HG03442 (cell line): ENCODE measurements at regions not wholly inside any gene's neighbourhood (a gene's known extent, or its start where the extent isn't known, plus 50 kb on each side); places are given as distances from the start of the nearest gene placed in this dataset.
"Not testable (repeated sequence)": the region's sequence is repeated elsewhere in the genome, so short reads cannot be mapped to it uniquely, and the experiment has no call there.

Experiments used
- ATAC-seq: cut with Tn5 transposase; IDR thresholded peaks from one replicate; pipeline ENCODE4 v1.9.1; 2021; ENCODE audit warnings: mild to moderate bottlenecking, moderate library complexity; ENCODE audit not compliant: unreplicated experiment

- ATAC-seq = no peak
Observed at GRCh38 chr20:53801609-53802370, 208.2 kb upstream of the ZNF217 start.

GRCh38 chr20:53800883-53801604 lies 207.4 kb upstream of the ZNF217 start:
- ATAC-seq = no peak

- ATAC-seq = no peak
Observed at GRCh38 chr20:53800418-53800817, 206.8 kb upstream of the ZNF217 start.

- no peak for ATAC-seq
Observed at GRCh38 chr20:53797085-53797484, 203.4 kb upstream of the ZNF217 start.

DNA sequence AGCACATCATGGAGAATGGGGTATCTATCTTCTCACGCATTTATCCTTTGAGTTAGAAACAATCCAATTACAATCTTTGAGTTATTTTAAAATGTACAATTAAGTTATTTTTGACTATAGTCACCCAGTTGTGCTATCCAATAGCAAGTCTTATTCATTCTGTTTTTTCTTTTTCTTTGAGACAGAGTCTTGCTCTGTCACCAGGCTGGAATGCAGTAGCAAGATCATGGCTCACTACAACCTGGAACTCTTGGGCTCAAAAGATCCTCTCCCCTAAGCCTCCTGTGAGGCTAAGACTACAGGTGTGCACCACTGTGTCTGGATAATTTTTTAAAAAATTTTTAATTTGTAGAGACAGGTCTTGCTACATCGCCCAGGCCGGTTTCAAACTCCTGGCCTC lies 201.5 kb upstream of the ZNF217 start:
- no peak for ATAC-seq

DNA sequence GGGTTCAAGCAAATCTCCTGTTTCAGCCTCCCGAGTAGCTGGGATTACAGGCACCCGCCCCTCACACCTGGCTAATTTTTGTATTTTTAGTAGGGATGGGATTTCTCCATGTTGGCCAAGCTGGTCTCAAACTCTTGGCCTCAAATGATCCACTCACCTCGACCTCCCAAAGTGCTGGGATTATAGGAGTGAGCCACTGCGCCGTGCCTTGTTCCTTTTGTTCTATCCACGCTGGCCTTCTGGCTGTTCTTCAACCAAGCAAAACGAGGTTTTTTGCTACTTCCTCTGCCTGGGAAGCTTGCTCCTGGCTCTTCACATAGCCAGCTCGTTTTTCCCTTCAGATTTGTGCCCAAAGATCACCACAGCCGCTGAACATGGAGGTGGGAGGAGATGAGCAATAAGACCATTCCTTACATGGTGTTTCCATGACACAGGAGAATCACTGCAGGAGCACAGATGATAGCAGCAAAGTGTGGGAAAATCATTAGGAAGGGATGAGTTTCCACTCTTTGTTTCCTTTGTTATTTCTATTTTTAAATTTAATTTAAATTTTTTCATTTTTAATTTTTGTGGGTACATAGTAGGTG lies 201.0 kb upstream of the ZNF217 start:
- ATAC-seq = no peak

- ATAC-seq = no peak
Observed at GRCh38 chr20:53793783-53794383, 200.2 kb upstream of the ZNF217 start.

DNA sequence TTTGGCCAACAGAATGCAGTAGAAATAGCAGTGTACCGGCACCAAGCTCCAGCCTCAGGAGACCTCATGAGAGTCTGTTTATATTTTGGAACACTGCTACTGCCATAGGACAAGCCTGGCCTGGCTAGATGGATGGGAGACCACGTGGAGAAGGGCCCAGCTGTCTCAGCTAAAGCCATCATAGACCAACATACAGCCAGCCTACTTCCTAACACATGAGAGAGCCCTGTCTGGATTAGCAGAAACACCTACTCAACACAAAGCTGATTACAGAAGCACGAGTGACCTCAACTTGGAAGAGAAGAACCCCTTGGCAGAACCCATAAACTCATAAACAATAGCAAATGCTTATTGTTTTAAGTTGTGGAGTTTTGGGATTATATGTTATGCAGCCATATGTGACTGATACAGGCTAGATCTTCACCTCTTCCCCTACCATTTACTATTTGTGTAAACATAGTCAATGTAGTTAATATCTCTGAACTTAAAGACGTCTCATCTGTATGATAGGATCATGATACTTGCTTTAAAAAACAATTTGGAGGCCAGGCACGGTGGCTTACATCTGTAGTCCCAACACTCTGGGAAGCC lies 199.4 kb upstream of the ZNF217 start:
- ATAC-seq = no peak

DNA sequence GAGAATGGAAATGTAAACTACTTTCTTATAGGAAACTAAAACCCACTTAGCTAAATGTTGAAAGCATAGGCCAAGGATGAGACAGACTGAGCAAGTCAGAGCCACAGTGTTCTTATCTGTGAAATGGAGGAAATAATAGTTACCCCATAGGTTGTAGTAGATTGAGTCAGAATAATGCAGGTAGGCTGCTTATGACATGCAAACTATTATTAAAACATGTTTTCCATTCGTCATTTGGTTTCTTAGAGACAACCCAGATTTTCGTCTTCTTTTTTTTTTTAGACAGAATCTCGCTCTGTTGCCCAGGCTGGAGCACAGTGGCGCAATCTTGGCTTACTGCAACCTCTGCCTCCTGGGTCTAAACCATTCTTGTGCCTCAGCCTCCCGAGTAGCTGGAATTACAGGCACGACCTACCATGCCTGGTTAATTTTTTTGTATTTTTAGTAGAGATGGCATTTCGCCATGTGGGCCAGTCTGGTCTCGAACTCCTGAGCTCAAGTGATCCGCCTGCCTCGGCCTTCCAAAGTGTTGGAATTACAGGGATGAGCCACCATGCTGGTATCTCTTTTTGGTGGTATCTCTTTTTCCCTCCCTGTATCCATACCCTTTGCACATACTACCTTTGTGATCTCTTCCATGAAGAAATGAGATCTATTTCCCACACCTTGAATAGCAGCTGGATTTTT lies 196.5 kb upstream of the ZNF217 start:
- no peak for ATAC-seq

- ATAC-seq = no peak
Observed at GRCh38 chr20:53788253-53789022, 194.8 kb upstream of the ZNF217 start.

DNA sequence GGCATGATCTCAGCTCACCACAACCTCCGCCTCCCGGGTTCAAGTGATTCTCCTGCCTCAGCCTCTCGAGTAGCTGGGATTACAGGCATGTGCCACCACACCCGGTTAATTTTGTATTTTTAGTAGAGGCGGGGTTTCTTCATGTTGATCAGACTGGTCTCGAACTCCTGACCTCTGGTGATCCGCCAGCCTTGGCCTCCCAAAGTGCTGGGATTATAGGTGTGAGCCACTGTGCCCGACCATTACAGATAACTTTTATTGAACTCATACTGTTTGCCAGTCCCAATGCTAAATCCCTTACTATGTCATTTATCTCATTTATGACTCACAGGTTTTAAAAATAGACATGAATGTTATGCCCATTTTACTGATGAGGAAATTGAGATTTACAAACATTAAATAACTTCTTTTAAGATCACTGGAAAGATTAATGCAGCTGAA lies 193.9 kb upstream of the ZNF217 start:
- not testable (repeated sequence) for ATAC-seq

- ATAC-seq = no peak
Observed at GRCh38 chr20:53786445-53787267, 193.0 kb upstream of the ZNF217 start.

DNA sequence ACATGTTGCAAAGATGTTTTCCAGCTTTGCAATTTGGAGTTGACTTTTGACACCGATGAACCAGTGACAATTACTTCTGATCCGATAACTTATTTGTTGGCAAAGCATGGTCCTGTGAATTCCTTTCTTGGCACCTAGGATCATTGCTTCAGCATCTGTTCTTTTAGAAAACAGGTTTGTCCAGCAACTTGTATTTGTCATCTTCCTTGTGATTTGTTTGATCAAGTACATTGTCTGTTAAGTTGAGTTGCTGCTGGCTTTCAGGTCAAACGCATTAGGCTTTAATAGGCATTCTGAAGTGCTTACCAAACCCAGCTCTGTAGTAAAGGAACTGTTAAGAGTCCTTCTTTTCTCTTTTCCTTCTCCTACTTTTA lies 192.4 kb upstream of the ZNF217 start:
- ATAC-seq = no peak

DNA sequence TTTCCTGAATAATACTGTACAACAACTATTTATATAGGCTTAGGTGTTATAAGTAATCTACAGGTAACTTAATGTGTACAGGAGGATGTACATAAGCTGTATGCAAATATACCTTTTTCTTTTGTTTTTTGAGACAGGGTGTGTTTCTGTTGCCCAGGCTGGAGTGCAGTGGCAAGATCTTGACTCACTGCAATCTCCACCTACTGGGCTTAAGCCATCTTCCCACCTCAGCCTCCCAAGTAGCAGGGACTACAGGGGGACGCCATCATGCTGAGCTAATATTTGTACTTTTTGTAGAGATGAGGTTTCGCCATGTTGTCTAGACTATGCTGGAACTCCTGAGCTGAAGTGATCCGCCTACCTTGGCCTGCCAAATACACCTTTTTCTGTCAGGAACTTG lies 191.7 kb upstream of the ZNF217 start:
- ATAC-seq = no peak

DNA sequence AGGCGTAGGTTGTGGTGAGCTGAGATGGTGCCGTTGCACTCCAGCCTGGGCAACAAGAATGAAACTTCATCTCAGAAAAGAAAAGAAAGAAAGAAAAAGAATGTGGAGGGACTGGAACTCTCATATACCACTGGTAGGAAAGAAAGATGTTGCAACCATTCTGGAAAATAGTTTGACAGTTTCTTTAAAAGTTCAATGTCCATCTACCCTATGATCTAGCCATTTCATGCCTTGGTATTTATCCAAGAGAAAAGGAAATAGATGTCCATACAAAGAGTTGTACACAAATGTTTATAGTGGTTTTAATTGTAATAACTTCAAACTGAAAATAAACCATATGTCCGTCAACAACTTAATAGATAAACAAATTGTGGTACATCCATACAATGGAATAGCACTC lies 190.1 kb upstream of the ZNF217 start:
- ATAC-seq = no peak

DNA sequence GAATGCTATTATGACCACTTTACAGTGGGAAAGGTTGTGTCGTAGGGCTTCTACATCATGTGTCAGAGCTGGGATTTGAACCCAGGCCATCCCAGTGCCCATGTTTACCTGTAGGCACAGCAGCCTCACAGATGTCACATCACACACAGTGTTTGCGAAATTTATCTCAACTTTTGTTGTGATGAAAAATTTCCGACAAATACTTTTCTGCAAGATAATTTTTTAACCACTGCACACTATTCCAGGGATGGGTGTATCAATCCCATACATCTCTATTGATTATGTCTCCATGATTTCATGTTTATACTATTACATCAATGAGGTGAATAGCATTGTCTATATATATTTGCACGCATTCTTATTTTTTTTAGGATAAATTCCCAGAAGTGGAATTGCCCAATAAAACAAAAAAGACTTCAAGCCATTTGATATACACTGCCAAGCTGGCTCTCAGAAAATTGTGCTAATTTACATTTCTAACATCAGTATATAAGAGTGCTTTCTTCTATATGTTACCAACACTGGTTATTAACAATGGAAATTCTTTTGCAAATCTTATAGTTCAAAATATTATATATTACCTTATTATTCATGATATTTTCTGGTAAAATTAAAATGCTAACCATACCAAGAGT lies 189.1 kb upstream of the ZNF217 start:
- no peak for ATAC-seq

GRCh38 chr20:53779822-53780221 lies 186.2 kb upstream of the ZNF217 start:
- no peak for ATAC-seq

GRCh38 chr20:53778736-53779135 lies 185.1 kb upstream of the ZNF217 start:
- ATAC-seq = no peak
